ENCODE measurements at regions not wholly inside any gene's neighbourhood (a gene's known extent, or its start where the extent isn't known, plus 50 kb on each side); places are given as distances from the start of the nearest gene placed in this dataset.
"Not testable (repeated sequence)": the region's sequence is repeated elsewhere in the genome, so short reads cannot be mapped to it uniquely, and the experiment has no call there.

DNA sequence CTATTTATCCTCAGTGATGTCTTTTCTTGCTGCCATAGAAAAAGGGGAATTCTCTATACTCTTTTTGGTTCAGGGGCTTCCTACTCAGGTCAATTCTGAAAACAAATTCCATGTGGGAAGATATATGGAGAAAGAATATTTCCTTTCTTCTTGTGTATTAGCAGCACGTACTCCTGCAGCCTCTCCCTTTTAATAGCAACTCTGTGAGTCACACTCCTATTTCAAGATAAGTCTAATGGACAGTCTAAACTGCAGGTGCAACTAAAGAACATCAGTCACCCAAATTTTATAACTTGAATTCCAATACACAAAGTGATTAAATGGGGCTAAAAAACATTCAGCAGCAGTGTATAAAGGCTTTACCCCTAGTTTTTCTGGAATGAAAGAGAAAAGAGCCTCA is 942.2 kb downstream of the CNTNAP5 start:
- no peak for DNase-seq (ENCODE audit: low spot score)

DNA sequence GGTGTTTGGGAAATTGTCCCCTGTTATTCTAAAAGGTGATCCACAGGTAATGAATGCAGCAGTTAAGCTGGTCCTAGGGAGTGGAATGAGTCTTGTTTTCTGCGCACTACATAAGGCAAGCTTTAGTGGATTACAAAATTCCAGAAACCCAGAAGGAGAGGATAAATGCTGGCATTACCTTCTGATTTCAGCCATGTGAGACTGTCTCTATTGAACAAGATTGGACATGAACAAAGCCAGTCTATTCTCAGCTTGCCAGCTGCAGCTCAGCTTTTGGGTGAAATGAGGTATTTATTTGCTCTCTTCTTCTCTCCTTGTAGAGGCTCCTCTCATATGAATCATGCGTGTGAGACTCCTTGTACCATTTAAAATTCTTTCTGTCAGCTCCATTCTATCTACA is 944.9 kb downstream of the CNTNAP5 start:
- no peak for DNase-seq (ENCODE audit: low spot score)

DNA sequence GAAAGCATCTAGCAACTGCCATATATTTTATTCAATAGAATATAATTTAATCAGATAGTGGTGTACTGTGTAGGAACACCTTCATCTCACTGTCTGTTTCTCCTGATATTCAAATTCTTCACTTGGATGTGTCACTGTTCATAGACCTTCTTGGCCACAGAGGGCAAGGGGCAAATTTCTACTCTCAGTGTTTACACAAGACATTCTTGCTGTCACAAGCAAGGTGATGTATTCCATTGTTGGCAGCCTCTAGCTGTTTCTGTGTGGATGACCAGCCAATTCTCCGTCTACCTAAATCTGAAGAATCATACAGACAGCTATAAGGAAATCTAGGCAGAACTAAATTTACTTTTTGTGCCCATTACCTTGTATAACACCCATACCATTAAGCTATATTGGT is 948.3 kb downstream of the CNTNAP5 start:
- DNase-seq (ENCODE audit: low spot score) = no peak

DNA sequence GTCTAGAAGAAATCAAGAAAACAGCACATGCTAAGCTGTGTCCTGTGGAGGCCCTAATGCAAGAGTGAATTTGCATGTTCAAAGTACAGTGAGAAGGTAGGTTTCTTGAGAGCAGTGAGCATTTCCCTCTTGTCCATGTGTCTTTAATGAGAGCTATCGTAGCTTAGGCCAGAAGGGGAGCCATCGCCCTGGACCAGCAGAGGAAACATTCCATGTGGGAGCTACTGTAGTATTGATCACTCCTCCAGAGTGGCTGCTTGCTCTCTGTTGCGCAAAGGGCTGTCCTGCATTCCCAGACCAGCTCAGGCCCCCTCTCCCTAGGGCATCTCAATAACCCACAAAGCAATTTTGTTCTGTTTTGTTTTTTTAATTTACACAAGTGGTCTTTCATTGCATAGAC is 950.1 kb downstream of the CNTNAP5 start:
- no peak for DNase-seq (ENCODE audit: low spot score)

GRCh38 chr2:124975648-124976047 is 950.6 kb downstream of the CNTNAP5 start:
- DNase-seq (ENCODE audit: low spot score) = no peak

- DNase-seq (ENCODE audit: low spot score) = no peak
Measured at GRCh38 chr2:124978597-124978996, 953.5 kb downstream of the CNTNAP5 start.

GRCh38 chr2:124983595-124983994 is 958.5 kb downstream of the CNTNAP5 start:
- DNase-seq (ENCODE audit: low spot score) = no peak

GRCh38 chr2:124985270-124985669 is 960.2 kb downstream of the CNTNAP5 start:
- no peak for DNase-seq (ENCODE audit: low spot score)

GRCh38 chr2:124986136-124986535 is 961.0 kb downstream of the CNTNAP5 start:
- DNase-seq (ENCODE audit: low spot score) = no peak

DNA sequence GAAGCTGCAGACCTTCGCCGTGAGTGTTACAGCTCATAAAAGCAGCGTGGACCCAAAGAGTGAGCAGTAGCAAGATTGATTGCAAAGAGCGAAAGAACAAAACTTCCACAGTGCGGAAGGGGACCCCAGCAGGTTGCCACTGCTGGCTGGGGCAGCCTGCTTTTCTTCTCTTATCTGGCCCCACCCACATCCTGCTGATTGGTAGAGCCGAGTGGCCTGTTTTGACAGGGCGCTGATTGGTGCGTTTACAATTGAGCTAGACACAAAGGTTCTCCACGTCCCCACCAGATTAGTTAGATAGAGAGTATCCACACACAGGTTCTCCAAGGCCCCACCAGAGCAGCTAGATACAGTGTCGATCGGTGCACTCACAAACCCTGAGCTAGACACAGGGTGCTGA is 961.8 kb downstream of the CNTNAP5 start:
- not testable (repeated sequence) for DNase-seq (ENCODE audit: low spot score)

- DNase-seq (ENCODE audit: low spot score) = not testable (repeated sequence)
Measured at GRCh38 chr2:124987436-124987835, 962.3 kb downstream of the CNTNAP5 start.

GRCh38 chr2:124988111-124988510 is 963.0 kb downstream of the CNTNAP5 start:
- DNase-seq (ENCODE audit: low spot score) = no peak

- no peak for DNase-seq (ENCODE audit: low spot score)
Measured at GRCh38 chr2:124988794-124989193, 963.7 kb downstream of the CNTNAP5 start.

GRCh38 chr2:124993809-124994208 is 968.7 kb downstream of the CNTNAP5 start:
- no peak for DNase-seq (ENCODE audit: low spot score)

GRCh38 chr2:124995185-124995912 is 970.3 kb downstream of the CNTNAP5 start:
- no peak for DNase-seq (ENCODE audit: low spot score)

DNA sequence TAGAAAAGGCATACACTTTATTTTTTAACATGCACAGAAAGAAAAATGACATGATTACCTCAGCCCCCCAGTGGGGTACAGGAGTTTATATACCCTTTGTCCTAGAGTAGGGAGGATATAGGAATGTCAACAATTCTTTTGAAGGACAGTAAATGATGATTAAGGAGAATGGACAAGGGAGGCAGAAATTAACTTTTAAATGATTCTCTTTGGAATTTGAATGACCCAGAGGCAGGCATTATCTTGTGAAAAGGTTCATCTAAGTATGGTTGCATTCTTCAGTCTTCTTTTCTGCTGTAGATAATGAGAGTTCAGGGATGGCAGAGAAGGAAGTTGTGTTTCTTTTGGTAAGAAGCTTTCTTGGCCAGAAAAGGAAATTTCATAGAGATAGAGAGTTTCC is 971.3 kb downstream of the CNTNAP5 start:
- DNase-seq (ENCODE audit: low spot score) = no peak

DNA sequence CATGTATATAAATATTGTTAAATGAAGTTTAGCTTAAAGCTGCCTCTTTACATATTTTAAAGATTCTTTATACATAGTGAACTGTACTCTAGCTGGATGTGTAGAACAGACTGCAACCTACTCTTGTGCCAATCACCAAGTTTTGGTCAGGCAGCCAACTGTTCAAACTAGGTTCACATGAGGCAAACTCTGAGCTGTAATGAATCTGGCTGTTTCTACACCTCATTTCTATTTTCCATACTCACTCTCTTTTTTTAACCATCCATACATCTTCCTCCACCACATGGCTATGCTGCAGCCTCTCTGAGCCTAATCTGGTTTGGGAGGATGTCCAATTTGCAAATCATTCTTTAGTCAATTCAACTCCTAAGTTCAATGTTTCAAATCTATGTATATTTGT is 974.8 kb downstream of the CNTNAP5 start:
- DNase-seq (ENCODE audit: low spot score) = no peak

- no peak for DNase-seq (ENCODE audit: low spot score)
Measured at GRCh38 chr2:125004106-125004800, 979.2 kb downstream of the CNTNAP5 start.

GRCh38 chr2:125006676-125007075 is 981.6 kb downstream of the CNTNAP5 start:
- DNase-seq (ENCODE audit: low spot score) = no peak

DNA sequence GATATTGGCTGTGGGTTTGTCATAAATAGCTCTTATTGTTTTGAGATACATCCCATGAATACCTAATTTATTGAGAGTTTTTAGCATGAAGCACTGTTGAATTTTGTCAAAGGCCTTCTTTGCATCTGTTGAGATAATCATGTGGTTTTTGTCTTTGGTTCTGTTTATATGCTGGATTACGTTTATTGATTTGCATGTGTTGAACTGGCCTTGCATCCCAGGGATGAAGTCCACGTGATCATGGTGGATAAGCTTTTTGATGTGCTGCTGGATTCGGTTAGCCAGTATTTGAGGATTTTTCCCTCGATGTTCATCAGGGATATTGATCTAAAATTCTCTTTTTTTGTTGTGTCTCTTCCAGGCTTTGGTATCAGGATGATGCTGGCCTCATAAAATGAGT is 1003.6 kb downstream of the CNTNAP5 start:
- not testable (repeated sequence) for DNase-seq (ENCODE audit: low spot score)

DNA sequence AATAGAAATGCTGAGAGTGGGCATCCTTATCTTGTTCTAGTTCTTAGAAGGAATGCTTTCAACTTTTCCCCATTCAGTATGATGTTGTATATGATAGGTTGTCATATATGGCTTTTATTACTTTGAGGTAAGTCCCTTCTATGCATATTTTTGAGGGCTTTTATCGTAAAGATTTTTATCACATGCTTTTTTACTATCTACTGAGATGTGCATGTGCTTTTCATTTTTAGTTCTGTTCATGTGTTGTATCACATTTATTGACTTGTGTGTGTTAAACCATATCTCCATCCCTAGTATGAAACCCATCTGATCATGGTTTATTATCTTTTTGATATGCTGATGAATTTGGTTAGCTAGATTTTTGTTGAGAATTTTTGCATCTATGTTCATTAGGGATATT is 1008.8 kb downstream of the CNTNAP5 start:
- DNase-seq (ENCODE audit: low spot score) = no peak

DNA sequence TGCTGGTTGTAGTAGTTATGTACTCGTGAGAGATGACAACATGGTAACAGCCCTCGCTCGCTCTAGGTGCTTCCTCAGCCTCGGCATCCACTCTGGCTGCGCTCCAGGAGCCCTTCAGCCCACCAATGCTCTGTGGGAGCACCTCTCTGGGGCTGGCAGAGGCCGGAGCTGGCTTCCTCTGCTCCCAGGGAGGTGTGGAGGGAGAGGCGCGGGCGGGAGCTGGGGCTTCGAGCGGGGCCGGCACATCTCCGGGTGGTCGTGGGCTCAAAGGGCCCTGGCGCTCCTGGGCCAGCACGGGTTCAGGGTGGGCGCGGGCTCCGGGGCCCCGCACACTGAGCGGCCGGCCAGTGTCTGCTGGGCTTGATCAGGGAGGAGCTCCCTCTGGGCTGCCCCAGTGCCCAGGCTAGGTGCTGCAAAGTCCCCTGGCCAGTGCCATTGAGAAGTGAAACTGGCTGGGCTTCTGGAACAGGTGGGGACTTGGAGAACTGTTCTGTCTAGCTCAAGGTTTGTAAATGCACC is 1012.1 kb downstream of the CNTNAP5 start:
- no peak for DNase-seq (ENCODE audit: low spot score)

- DNase-seq (ENCODE audit: low spot score) = no peak
Measured at GRCh38 chr2:125041846-125042245, 1016.8 kb downstream of the CNTNAP5 start.

- DNase-seq (ENCODE audit: low spot score) = no peak
Measured at GRCh38 chr2:125042727-125043126, 1017.6 kb downstream of the CNTNAP5 start.

Measured in hematopoietic multipotent progenitor cell treated with erythropoietin and hydrocortisone succinate and interleukin-3 and kit ligand, for 15 days (in vitro differentiated cells).